ENCODE measurements at regions not wholly inside any gene's neighbourhood (a gene's known extent, or its start where the extent isn't known, plus 50 kb on each side); places are given as distances from the start of the nearest gene placed in this dataset.

GRCh38 chr16:64445245-64445644 is 676.6 kb downstream of the CDH11 start:
- Histone ChIP-seq H3K4me3 (no peak overlapping the region), H3K27me3 (replicated peaks; ENCODE audit: insufficient read depth) (no peaks in the 10 kb centered on the region), H3K9me3 (no peaks in the 10 kb centered on the region), H3K4me1 (ENCODE audit: control insufficient read depth in 1 of 2, low read depth in 2 of 2) (peaks cover 2 to 7% of the 10 kb centered on the region in 2 donors), H3K36me3 (no peaks in the 10 kb centered on the region), H3K27ac (no peak overlapping the region)
- no peak for TF ChIP-seq CTCF (IDR thresholded peaks at IDR 0.05)
- ATAC-seq (ENCODE audit: insufficient number of reproducible peaks, low FRiP score, low read depth) = no peak
- no peak for DNase-seq (ENCODE audit: low spot score)

- Histone ChIP-seq H3K36me3 (no peaks in the 10 kb centered on the region), H3K27me3 (replicated peaks; ENCODE audit: insufficient read depth) (no peaks in the 10 kb centered on the region), H3K9me3 (no peaks in the 10 kb centered on the region), H3K27ac (no peak overlapping the region), H3K4me3 (no peak overlapping the region), H3K4me1 (ENCODE audit: control insufficient read depth in 1 of 2, low read depth in 2 of 2) (peaks cover 2 to 10% of the 10 kb centered on the region in 2 donors)
- no peak for DNase-seq (ENCODE audit: low spot score)
- peak; percentile 77 for ATAC-seq (ENCODE audit: insufficient number of reproducible peaks, low FRiP score, low read depth)
- TF ChIP-seq CTCF (IDR thresholded peaks at IDR 0.05) = no peak
Observed at GRCh38 chr16:64440421-64440831, 681.4 kb downstream of the CDH11 start.

GRCh38 chr16:64440005-64440404 is 681.9 kb downstream of the CDH11 start:
- no peak for DNase-seq (ENCODE audit: low spot score)
- Histone ChIP-seq H3K36me3 (no peaks in the 10 kb centered on the region), H3K4me3 (no peak overlapping the region), H3K4me1 (ENCODE audit: control insufficient read depth in 1 of 2, low read depth in 2 of 2) (peaks cover 2 to 10% of the 10 kb centered on the region in 2 donors), H3K9me3 (no peaks in the 10 kb centered on the region), H3K27me3 (replicated peaks; ENCODE audit: insufficient read depth) (no peaks in the 10 kb centered on the region), H3K27ac (no peak overlapping the region)
- TF ChIP-seq CTCF (IDR thresholded peaks at IDR 0.05) = no peak
- ATAC-seq (ENCODE audit: insufficient number of reproducible peaks, low FRiP score, low read depth) = no peak

- H3K27me3 ChIP-seq (replicated peaks; ENCODE audit: insufficient read depth) = no peaks in the 10 kb centered on the region
- ATAC-seq (ENCODE audit: insufficient number of reproducible peaks, low FRiP score, low read depth) (no peak), DNase-seq (ENCODE audit: low spot score) (no peak)
- no peaks in the 10 kb centered on the region for H3K36me3 ChIP-seq
- no peak overlapping the region for H3K27ac ChIP-seq
- TF ChIP-seq CTCF (IDR thresholded peaks at IDR 0.05) = no peak
- H3K4me3 ChIP-seq = no peak overlapping the region
- H3K9me3 ChIP-seq = peaks cover 4% of the 10 kb centered on the region
- H3K4me1 ChIP-seq (ENCODE audit: control insufficient read depth in 1 of 2, low read depth in 2 of 2) = peaks cover 2 to 10% of the 10 kb centered on the region in 2 donors
Observed at GRCh38 chr16:64437706-64438324, 684.0 kb downstream of the CDH11 start.

- Histone ChIP-seq H3K27me3 (replicated peaks; ENCODE audit: insufficient read depth) (no peaks in the 10 kb centered on the region), H3K36me3 (no peaks in the 10 kb centered on the region), H3K9me3 (peaks cover 4% of the 10 kb centered on the region), H3K27ac (no peak overlapping the region), H3K4me3 (no peak overlapping the region), H3K4me1 (ENCODE audit: control insufficient read depth in 1 of 2, low read depth in 2 of 2) (no peaks in the 10 kb centered on the region)
- TF ChIP-seq CTCF (IDR thresholded peaks at IDR 0.05) = no peak
- DNase-seq (ENCODE audit: low spot score) (no peak), ATAC-seq (ENCODE audit: insufficient number of reproducible peaks, low FRiP score, low read depth) (no peak)
Observed at GRCh38 chr16:64434526-64435069, 687.3 kb downstream of the CDH11 start.
